Activated T-helper 1 cell treated with anti-CD3 and anti-CD28 coated beads, Interleukin-12 subunit alpha, Interleukin-12 subunit beta, Interleukin-2, Interleukin-4 antibody, amounts not matched to agents 30 ng/mL and 10 ng/mL and 1 ng/mL, durations not matched to agents 14 hours and 24 hours and 36 hours (primary cell): ENCODE measurements at regions not wholly inside any gene's neighbourhood (a gene's known extent, or its start where the extent isn't known, plus 50 kb on each side); places are given as distances from the start of the nearest gene placed in this dataset.
"Not testable (repeated sequence)": the region's sequence is repeated elsewhere in the genome, so short reads cannot be mapped to it uniquely, and the experiment has no call there.

Source experiments
- DNase-seq: peaks from one replicate; pipeline ENCODE4 v3.0.0; 2021; ENCODE audit warnings: low spot score
- H3K27ac Mint-ChIP-seq: one replicate; pipeline ENCODE4 v1.8.0; 2021; ENCODE audit warnings: mild to moderate bottlenecking, mixed read lengths
- H3K27me3 Mint-ChIP-seq: one replicate; pipeline ENCODE4 v1.8.0; 2022; ENCODE audit warnings: mild to moderate bottlenecking, moderate library complexity, mixed read lengths; ENCODE audit not compliant: insufficient read depth
- H3K36me3 Mint-ChIP-seq: one replicate; pipeline ENCODE4 v1.8.0; 2021; ENCODE audit warnings: low read depth, mixed read lengths
- H3K4me1 Mint-ChIP-seq: one replicate; pipeline ENCODE4 v1.8.0; 2021; ENCODE audit warnings: low read depth, mixed read lengths
- H3K4me3 Mint-ChIP-seq: one replicate; pipeline ENCODE4 v1.8.0; 2021; ENCODE audit warnings: mild to moderate bottlenecking, moderate library complexity, mixed read lengths
- H3K9me3 Mint-ChIP-seq: one replicate; pipeline ENCODE4 v1.8.0; 2021; ENCODE audit warnings: mixed read lengths
- intact Hi-C: fragments of 100-400 bp; cut with micrococcal nuclease; formaldehyde crosslinking; loops from one replicate; pipeline ENCODE4 v1.15.1; 2024

GRCh38 chr9:40992472-40992821 is 136.0 kb downstream of the FOXD4L6 start:
- intact Hi-C loops, H3K27me3 Mint-ChIP-seq, H3K9me3 Mint-ChIP-seq, H3K4me3 Mint-ChIP-seq, H3K27ac Mint-ChIP-seq, DNase-seq: not testable (repeated sequence)
- peaks cover 26% of the 10 kb centered on the region for H3K36me3 Mint-ChIP-seq
- H3K4me1 Mint-ChIP-seq = peaks cover 27% of the 10 kb centered on the region

GRCh38 chr9:40991741-40992471 is 136.6 kb downstream of the FOXD4L6 start:
- H3K4me1 Mint-ChIP-seq = peaks cover 21% of the 10 kb centered on the region
- H3K4me3 Mint-ChIP-seq, H3K27me3 Mint-ChIP-seq, intact Hi-C loops, H3K27ac Mint-ChIP-seq, H3K9me3 Mint-ChIP-seq: not testable (repeated sequence)
- H3K36me3 Mint-ChIP-seq = peaks cover 22% of the 10 kb centered on the region
- DNase-seq = peak; percentile 99

- DNase-seq, H3K4me3 Mint-ChIP-seq, H3K27me3 Mint-ChIP-seq, H3K27ac Mint-ChIP-seq, intact Hi-C loops: not testable (repeated sequence)
- H3K36me3 Mint-ChIP-seq = peaks cover 18% of the 10 kb centered on the region
- H3K4me1 Mint-ChIP-seq = peaks cover 16% of the 10 kb centered on the region
- H3K9me3 Mint-ChIP-seq = peaks cover 10% of the 10 kb centered on the region
These were observed 137.3 kb downstream of the FOXD4L6 start for GRCh38 chr9:40991100-40991740.

GRCh38 chr9:40986332-40986731 is 142.1 kb downstream of the FOXD4L6 start:
- H3K4me1 Mint-ChIP-seq, H3K27me3 Mint-ChIP-seq, DNase-seq, intact Hi-C loops, H3K27ac Mint-ChIP-seq, H3K4me3 Mint-ChIP-seq: not testable (repeated sequence)
- Mint-ChIP-seq H3K9me3 (peaks cover 16% of the 10 kb centered on the region), H3K36me3 (peaks cover 11% of the 10 kb centered on the region)

GRCh38 chr9:40975351-40975750 is 153.1 kb downstream of the FOXD4L6 start:
- intact Hi-C loops, H3K4me3 Mint-ChIP-seq, H3K27me3 Mint-ChIP-seq, DNase-seq, H3K4me1 Mint-ChIP-seq, H3K36me3 Mint-ChIP-seq, H3K27ac Mint-ChIP-seq, H3K9me3 Mint-ChIP-seq: not testable (repeated sequence)

GRCh38 chr9:40974912-40975311 is 153.6 kb downstream of the FOXD4L6 start:
- H3K27ac Mint-ChIP-seq, DNase-seq, H3K4me3 Mint-ChIP-seq, intact Hi-C loops, H3K27me3 Mint-ChIP-seq, H3K9me3 Mint-ChIP-seq, H3K4me1 Mint-ChIP-seq, H3K36me3 Mint-ChIP-seq: not testable (repeated sequence)

- H3K27me3 Mint-ChIP-seq, H3K9me3 Mint-ChIP-seq, DNase-seq, H3K36me3 Mint-ChIP-seq, H3K27ac Mint-ChIP-seq, H3K4me1 Mint-ChIP-seq, intact Hi-C loops, H3K4me3 Mint-ChIP-seq: not testable (repeated sequence)
These were observed 156.7 kb downstream of the FOXD4L6 start for GRCh38 chr9:40971773-40972172.

- H3K4me3 Mint-ChIP-seq, DNase-seq, intact Hi-C loops, H3K9me3 Mint-ChIP-seq, H3K36me3 Mint-ChIP-seq, H3K27me3 Mint-ChIP-seq, H3K4me1 Mint-ChIP-seq, H3K27ac Mint-ChIP-seq: not testable (repeated sequence)
These were observed 158.1 kb downstream of the FOXD4L6 start for GRCh38 chr9:40970340-40970739.

- H3K4me1 Mint-ChIP-seq, H3K36me3 Mint-ChIP-seq, H3K4me3 Mint-ChIP-seq, DNase-seq, H3K9me3 Mint-ChIP-seq, H3K27me3 Mint-ChIP-seq, H3K27ac Mint-ChIP-seq, intact Hi-C loops: not testable (repeated sequence)
These were observed 166.0 kb downstream of the FOXD4L6 start for GRCh38 chr9:40962461-40962860.

GRCh38 chr9:40951876-40952494 is 176.5 kb downstream of the FOXD4L6 start:
- H3K27me3 Mint-ChIP-seq, H3K36me3 Mint-ChIP-seq, H3K27ac Mint-ChIP-seq, H3K4me1 Mint-ChIP-seq, intact Hi-C loops, H3K9me3 Mint-ChIP-seq, DNase-seq, H3K4me3 Mint-ChIP-seq: not testable (repeated sequence)

- H3K27me3 Mint-ChIP-seq, H3K4me1 Mint-ChIP-seq, DNase-seq, H3K27ac Mint-ChIP-seq, intact Hi-C loops, H3K36me3 Mint-ChIP-seq, H3K9me3 Mint-ChIP-seq, H3K4me3 Mint-ChIP-seq: not testable (repeated sequence)
These were observed 182.3 kb downstream of the FOXD4L6 start for GRCh38 chr9:40946228-40946627.

GRCh38 chr9:40942730-40943129 is 185.8 kb downstream of the FOXD4L6 start:
- not testable (repeated sequence) for H3K27me3 Mint-ChIP-seq

GRCh38 chr9:40939888-40940209 is 188.6 kb downstream of the FOXD4L6 start:
- intact Hi-C loops, H3K4me1 Mint-ChIP-seq, H3K4me3 Mint-ChIP-seq, H3K27me3 Mint-ChIP-seq, H3K27ac Mint-ChIP-seq, H3K36me3 Mint-ChIP-seq, DNase-seq, H3K9me3 Mint-ChIP-seq: not testable (repeated sequence)

More at GRCh38 chr9:40942730-40943129, 185.8 kb downstream of the FOXD4L6 start:
- H3K36me3 Mint-ChIP-seq, H3K27ac Mint-ChIP-seq, H3K4me3 Mint-ChIP-seq, H3K9me3 Mint-ChIP-seq, intact Hi-C loops, H3K4me1 Mint-ChIP-seq, DNase-seq: not testable (repeated sequence)
